Stimulated activated CD4-positive, alpha-beta T cell treated with anti-CD3 and anti-CD28 coated beads, Interleukin-1b, Interleukin-23, amount 100 ng/mL, for 4 hours (primary cell): ENCODE measurements at regions not wholly inside any gene's neighbourhood (a gene's known extent, or its start where the extent isn't known, plus 50 kb on each side); places are given as distances from the start of the nearest gene placed in this dataset.
A peak's percentile ranks its signal among the peaks of the same experiment; 100 is the strongest.
"Not testable (repeated sequence)": the region's sequence is repeated elsewhere in the genome, so short reads cannot be mapped to it uniquely, and the experiment has no call there.

ENCODE experiments used
- DNase-seq, 2 donors: peaks; one replicate each; pipeline ENCODE4 v3.0.0-alpha.2; 2020; ENCODE audit warnings: low read depth in 2 of 2

DNA sequence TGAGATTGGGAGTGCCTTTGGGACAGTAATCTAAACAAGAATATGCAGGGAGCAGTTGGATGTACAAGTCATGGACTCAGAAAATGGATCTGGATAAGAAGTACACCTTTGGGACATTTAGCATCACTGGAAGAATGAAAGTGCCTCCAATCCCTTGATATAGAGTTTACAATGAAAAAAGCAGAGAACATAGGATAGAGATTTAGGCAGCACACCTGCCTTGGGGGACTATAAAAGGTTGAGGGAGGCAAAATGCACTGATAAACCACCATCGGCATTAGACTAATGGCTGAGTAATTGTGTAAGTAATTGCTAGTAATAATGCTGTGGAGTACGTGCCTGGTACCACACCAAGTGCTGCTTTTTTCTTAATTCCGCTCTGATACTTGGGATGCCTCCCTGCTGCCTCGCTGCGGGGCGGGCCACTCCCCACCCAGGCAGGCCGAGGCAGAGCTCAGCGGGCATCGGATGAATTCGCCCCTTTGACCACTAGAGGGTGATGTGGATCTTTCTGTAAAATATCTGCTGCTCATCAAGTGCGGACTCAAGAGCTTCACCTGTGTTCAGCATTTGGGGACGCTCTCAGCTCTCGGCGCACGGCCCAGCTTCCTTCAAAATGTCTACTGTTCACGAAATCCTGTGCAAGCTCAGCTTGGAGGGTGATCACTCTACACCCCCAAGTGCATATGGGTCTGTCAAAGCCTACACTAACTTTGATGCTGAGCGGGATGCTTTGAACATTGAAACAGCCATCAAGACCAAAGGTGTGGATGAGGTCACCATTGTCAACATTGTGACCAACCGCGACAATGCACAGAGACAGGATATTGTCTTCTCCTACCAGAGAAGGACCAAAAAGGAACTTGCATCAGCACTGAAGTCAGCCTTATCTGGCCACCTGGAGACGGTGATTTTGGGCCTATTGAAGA lies 99.9 kb downstream of the ANKRD18B start:
- peak; percentile 43 to 62 for DNase-seq

DNA sequence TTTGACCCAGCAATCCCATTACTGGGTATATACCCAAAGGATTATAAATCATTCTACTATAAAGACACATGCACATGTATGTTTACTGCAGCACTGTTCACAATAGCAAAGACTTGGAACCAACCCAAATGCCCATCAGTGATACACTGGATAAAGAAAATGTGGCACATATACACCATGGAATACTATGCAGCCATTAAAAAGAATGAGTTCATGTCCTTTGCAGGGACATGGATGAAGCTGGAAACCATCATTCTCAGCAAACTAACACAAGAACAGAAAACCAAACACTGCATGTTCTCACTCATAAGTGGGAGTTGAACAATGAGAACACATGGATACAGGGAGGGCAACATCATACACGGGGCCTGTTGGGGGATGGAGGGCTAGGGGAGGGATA lies 104.3 kb downstream of the ANKRD18B start:
- not testable (repeated sequence) for DNase-seq

DNA sequence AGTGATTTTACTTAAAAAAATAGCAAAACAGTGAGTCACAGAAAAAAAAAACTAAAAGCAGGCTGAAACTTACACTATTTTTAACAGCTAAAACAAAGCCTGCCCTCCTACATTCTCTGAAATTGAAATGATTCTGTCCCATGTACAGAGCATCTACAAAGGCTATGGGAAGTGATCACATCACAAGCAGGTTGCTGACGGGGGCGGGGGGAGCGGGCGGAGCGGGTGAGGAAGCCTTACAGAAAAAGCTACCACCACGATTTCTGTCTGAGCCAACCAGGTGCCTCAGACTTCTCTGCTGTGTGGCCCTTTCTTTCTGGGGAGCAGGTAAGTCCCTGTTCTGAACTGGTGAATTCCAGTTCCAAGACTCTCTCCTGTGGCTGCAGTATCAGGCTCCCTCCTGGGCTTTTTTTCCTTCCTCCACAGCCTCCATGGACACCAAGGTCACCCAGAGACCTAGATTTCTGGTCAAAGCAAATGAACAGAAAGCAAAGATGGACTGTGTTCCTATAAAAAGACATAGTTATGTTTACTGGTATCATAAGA lies 104.9 kb downstream of the ANKRD18B start:
- DNase-seq, result peak in 1 of 2 donors; percentile 26

DNA sequence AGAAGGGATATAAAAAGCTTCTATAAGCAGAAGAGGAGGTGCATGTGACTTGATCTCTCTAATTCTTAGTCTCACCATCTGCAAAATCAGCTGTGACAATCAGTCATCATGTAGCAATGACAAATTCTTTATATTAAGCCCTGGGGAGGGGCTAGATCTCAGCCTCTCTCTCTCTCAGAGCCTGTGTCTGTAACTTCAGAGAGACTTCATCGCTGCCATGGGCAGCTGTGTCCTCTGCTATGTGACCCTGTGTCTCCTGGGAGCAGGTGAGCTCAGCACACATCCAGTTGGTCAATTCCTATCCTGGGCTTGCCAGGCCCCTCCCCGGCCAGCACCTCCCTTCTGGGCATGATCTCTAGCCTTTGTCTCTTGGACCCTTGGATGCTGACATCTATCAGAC lies 109.6 kb downstream of the ANKRD18B start:
- DNase-seq, result no peak

DNA sequence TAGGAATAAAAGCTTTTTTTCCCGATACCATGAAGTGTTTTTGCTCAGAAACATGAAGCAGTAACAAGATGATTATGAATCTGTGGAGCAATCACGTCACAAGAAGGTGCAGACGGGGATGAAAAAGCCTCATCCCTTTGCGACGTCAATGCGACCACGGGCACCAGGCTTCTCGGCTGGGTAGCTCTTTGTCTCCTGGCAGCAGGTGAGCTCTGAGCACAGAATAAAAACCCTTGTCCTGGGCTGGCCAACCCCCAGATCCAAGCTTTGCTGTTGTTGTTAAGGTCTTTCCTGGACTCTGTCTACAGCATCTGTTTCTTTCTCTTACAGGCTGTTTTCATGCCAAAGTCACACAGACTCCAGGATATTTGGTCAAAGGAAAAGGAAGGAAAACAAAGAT lies 113.8 kb downstream of the ANKRD18B start:
- no peak for DNase-seq

DNA sequence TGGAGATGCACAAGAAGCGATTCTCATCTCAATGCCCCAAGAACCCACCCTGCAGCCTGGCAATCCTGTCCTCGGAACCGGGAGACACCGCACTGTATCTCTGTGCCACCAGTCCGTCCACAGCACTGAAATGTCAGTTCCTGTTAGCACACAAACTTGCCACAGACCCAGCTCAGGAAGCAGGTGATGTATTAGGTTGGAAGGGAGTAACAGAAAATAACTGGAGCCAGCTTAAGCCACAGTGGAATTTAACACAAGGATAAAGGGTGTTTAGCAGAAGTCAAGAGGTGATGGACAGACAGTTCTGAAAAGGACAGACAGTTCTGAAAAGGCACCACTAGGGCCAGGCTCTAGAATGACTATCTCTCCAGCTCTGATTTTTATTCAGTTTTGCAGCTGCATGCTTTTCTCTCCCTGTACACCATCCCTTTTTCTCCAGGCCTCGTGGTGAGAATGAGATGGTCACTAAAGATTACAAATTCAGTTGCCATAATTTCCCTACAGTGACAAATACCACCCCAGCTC lies 114.4 kb downstream of the ANKRD18B start:
- no peak for DNase-seq

DNA sequence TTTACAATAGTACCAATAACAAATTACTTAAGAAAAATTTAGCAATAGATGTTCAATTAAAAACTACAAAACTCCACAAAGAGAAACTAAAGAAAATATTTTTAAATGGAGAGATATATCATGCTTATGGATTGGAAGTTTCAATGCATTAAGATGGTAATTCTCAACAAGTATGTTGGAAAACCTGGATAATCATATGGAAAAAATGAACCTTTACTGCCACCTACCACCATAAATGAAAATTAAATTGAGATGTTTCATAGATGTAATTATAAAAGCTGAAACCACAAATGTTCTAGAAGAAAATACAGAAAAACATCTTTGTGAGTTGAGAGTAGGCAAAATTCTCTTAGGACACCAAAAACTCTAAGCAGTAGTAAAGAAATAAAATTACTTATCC lies 121.7 kb downstream of the ANKRD18B start:
- DNase-seq, result no peak

DNA sequence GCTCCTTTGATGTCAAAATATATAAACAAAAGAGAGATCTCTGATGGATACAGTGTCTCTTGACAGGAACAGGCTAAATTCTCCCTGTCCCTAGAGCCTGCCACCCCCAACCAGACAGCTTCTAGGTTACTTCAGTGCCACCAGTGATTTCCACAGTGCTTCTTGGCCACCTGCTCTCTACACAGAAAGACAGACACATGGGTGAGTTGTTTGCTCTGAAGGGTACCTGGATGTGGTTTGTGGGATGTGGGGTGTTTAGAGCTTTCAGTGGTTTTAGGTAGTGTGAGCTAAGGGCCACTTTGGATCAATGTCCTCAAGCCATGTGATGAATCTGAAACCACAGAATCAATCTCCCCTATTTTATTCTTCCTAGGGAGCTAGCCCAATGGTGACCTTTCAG lies 125.4 kb downstream of the ANKRD18B start:
- no peak for DNase-seq

DNA sequence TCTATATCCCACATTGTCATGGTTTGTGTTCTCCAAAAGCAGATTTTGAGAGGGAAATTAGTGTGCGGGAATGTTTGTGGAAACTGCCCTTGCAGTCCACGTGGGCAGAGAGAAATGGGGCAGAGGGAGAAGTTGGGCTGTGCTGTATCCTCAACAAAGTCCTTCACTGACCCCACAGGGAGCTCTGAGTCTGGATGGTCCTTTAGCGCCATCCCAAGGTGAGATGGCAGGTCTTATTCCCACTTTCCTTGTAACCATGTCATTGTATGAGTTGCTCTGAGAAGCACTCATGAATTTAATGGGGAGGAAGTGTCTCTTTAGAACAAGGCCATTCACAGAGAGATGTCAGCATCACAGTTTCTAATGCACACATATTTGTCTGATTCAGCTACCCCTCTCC lies 127.1 kb downstream of the ANKRD18B start:
- no peak for DNase-seq

DNA sequence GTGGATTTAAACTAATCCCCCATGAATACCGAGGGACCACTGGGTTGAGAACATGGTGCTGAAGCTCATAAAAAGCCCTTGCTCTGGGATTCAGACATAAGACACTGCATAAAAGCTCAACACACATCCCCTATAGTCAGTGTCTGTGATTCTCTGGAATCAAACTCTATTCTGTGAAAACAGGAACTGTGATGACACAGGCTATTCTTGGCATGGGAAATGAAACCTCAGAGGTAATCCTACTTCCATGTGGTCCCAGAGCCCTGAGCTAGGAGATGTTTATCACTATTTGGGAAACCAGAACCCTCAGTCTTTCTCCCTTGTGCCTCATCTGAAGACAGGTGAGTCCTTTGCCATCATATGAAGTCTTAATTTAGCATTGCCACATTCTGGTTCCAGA lies 135.4 kb upstream of the PRSS3 start:
- no peak for DNase-seq

DNA sequence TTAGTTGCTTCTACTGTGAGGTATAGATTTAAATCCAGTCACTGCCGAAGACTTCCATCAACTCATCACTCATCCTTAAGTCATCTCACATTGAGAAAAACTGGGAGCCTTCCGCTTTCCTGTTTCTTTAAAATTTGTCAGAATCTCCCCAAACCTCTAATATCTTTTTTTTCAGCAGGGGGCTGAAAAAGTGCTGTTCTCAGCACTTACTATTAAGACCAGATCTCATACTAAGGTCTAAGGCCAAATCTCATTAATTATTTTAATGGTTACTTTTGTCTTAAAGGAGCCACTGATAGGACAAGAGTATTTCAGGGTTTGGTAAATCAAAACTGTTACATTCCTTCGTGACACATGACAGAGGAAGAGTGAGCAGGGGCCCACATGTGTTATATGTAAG lies 134.6 kb upstream of the PRSS3 start:
- DNase-seq, result no peak

DNA sequence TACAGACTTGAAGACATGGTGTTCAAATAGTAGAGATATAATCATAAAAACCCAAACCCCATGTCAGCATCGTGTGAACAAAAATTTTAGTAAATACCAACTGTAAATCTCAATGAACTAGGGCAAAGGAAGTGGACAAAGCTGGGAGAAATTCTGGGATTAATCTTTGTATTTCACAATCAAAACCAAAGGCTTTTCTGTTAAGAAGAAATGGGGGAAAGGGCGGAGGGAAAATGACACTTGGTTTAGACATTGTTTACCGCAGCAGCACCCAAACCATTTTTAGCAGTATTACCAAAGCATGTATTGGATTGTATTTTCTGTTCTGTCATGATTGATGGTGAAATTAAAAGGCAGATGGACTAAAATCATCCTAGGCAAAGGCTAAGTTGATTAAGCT lies 134.2 kb upstream of the PRSS3 start:
- DNase-seq, result no peak

DNA sequence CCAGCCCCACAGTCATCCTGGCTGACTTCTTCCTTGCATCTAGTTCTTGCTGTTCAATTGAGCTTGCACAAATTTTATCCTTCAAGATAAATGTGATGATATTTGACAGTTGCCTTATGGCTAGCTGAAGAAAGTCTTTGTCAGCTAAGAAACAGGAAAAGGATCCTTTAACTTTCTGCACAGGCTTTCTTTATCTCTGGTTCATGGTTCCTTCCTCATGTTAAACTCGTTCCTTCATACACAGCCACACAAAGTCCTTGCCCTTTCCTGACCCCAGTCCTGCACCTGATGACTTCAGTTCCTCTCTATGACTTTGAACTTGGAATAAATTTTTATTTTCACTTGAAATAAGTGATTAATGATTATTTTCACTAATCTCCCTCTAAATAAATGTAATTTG lies 132.5 kb upstream of the PRSS3 start:
- no peak for DNase-seq

DNA sequence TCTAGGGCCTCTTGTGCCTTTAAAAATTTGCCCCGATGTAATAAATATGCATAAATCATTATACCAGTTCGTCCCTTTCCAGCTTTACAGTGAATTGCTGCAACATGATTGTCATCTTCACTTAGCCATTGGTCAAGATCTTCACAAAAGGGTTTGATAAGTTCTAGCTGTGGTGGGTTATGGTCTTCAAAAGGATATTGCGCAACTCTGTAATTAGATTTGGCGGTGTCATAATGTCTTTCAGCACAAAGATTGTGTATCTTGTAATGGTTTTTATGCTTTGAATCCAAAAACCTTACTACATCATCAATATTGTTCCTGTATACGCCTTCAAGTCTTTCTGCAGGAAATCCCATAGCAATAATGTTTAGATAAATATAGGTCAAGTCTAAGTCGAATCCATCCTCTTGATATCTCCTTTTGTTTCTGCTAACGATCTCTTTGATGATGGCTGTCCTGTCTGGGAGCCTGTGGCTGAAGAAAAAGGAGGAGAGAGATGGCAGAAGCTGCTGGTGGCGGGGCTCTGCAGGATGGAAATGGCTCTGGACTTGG lies 119.1 kb upstream of the PRSS3 start:
- not testable (repeated sequence) for DNase-seq

DNA sequence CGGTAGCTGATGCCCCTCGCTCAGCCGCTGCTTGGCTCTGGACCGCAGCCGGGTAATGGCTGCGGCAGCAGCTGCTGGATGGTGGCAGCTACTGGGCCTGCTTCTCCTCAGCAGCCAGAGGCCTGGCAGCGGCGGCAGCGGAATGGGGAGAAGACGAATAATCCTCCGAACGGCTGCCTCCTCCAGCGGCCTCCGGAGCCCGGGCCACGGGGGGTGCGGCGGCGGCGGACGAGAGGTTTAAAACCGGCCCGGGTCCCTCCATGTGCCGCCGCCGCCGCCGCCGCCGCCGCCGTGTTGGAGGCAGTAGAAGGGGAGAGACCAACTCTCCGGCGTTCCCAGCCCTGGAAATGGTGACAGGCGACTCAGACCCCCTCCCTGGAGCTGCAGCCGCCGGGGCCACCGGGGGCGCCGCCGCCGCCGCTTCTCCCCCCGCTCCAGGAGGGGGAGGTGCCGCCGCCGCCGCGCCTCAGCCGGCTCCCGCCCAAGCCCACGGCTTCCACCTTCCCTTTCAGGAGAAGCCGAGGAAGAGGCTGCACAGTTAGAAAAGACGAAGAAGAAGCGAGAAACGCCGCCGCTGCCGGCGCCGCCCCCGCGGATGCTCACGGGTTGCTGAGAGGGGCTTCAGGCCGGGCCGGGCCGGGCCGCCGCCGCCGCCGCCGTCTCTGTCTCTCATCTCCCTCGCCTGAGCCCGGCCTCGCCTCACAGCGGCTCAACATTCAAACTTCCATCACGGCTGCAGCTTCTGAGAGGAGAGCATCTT lies 118.4 kb upstream of the PRSS3 start:
- DNase-seq, result peak; percentile 8 to 18

DNA sequence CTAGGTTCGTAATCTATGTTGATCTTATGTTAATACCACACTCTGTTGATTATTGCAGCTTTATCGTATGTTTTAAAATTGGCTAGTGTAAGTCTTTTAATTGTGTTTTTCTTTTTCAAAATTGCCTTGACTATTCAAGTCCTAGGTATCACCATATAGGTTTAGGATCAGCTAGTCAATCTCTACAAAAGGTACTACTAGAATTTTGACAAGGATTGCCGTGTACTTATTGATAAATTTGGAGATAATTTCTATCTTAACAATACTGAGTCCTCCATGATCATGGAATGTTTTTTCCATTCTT lies 117.9 kb upstream of the PRSS3 start:
- no peak for DNase-seq

DNA sequence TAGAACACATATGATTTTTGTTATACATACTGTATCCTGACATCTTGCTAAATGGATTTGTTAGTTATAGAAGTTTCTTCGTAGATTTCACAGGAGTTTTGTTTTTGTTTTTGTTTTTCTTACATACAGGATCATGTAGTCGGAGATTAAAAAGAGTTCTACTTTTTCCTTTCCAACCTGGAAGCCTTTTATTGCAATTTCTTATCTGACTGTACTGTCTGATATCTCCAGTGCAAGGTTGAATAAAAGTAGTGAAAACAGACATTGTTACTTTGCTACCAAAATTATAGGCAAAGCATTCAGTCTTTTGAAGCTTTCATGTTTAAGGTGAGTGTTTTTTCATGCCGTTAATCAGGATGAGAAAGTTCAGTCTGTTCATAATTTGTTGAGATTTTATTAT lies 117.4 kb upstream of the PRSS3 start:
- no peak for DNase-seq

DNA sequence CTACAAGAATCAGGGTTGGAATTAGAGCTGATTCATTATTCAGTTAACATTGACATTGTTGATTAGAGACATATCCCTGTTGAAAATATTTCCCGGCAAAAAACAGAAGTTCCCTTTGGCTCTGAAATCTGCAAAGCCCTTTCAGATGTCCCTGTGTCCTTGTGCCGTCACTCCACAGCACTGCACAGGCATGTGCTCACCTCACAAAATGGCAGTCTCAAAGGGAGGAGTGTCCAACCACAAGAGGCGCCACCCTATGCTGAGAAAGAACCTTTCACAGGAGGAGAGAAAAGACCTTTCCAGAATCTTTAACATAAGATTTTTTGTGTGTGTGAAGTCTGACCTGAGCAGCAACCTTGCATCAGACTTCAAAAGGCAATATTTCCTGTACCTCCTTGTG lies 112.8 kb upstream of the PRSS3 start:
- DNase-seq, result no peak

DNA sequence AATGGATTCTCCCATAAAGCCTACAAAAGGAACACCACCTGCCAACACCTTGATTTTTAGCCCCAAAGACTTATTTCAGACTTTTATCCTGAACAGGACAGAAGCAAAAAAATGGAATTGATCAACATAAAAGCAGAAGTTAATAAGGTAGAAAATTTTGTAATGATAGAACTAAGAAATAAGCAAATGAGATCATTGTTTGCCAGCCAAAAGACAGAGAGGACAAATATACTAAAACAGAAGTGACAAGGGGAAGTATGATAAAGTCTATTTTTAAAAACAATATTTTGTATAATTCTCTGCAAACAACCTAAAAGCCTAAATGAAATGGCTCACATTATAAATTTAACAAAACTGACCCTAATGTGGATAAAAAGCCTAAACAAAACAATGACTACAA lies 110.5 kb upstream of the PRSS3 start:
- no peak for DNase-seq

DNA sequence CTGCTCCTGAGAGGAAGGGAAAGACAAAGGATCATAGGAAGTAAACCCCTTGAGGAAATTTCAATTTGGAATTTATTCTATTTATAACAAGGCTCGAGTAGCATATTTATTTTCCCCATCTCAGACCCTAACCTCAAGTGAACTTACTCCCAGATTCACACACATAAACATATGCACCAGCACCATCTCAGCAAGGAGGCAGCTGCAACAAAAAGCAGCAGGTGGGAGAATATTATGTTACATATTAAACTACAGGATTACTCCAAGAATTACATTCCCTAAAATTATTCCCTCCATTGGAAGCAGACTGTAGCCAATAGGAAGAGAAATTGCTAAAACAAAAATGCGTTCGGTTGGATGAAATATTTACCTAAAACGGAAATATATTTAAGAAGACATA lies 108.4 kb upstream of the PRSS3 start:
- no peak for DNase-seq

DNA sequence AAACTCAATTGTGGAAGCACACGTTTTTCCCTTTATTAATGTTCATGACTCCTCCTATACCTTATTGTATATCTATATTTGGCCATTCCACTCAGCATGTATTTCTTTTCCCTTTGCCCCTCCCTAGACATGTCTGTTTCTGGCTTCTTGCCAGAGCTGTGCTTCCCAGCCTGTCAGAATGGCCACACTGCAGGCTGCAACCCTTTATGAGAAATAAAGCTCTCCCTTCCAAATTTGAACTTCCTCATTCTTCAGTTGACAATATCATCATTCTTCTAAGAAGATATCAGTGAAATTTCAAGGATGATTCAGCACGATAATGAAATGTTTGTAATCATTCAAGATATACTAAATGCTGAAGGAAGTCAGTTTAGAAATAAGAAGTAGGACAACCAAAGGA lies 107.6 kb upstream of the PRSS3 start:
- no peak for DNase-seq

DNA sequence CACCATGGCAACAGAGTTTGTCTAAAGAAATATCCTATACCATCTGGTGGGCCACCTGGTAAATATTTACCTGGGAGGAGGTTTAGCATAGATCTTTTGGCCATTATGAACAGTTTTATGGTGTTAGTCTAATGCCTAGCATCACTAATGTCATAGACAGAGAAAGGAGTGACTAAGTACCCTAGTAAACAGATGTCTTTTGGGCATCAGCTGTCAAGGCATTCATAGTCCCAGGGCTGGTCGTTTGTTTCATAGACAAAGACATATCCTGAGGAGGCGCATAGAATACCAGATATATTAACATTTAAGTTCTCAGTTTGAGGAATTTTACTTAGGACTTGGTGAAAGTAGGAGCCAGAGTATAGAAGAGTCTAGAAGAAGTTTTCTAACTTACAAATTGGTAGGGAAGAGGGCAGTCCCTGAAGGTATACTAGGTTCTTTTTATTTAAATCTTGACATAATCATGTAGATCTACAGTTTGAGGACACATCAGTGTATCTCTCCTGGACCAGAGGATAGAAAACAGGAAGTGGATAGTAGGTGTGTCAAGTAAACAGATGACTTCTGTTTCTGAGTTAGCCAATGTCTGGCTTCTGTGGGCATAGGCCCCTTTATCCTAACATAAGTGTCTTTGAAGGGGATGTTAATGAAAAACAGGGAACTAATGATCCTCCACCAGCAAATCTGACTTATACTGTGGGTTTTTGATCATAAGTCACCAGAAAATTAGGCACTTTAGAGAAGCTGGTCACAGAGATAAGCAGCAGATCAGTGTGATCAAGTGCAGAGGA lies 105.0 kb upstream of the PRSS3 start:
- DNase-seq, result no peak
